Smooth muscle cell (in vitro differentiated cells): ENCODE measurements at regions not wholly inside any gene's neighbourhood (a gene's known extent, or its start where the extent isn't known, plus 50 kb on each side); places are given as distances from the start of the nearest gene placed in this dataset.

Experiments used
- DNase-seq: peaks from one replicate; lab custom pipeline; 2025; ENCODE audit not compliant: unreplicated experiment; lab: John Stamatoyannopoulos, UW
- H2AFZ ChIP-seq: fragments of 200-600 bp; sonication (generic); 2 replicates; pipeline ENCODE4 v1.6.0; 2016; ENCODE audit warnings: antibody characterized with exemption, low read depth, mild to moderate bottlenecking
- H3F3A ChIP-seq: fragments of 200-600 bp; sonication (generic); 2 replicates; pipeline ENCODE4 v1.6.0; 2017; ENCODE audit warnings: antibody characterized with exemption, low read depth
- H3K27ac ChIP-seq: fragments of 200-600 bp; sonication (generic); 2 replicates; pipeline ENCODE4 v1.5.1; 2016; ENCODE audit warnings: low read depth, mild to moderate bottlenecking
- H3K27me3 ChIP-seq: fragments of 200-600 bp; sonication (generic); 2 replicates; pipeline ENCODE4 v1.6.1; 2016; ENCODE audit warnings: low read depth, mild to moderate bottlenecking
- H3K36me3 ChIP-seq: fragments of 200-600 bp; sonication (generic); 2 replicates; pipeline ENCODE4 v1.5.1; 2016; ENCODE audit warnings: low read depth
- H3K4me1 ChIP-seq: fragments of 200-600 bp; sonication (generic); 2 replicates; pipeline ENCODE4 v1.5.1; 2016; ENCODE audit warnings: low read depth
- H3K4me2 ChIP-seq: fragments of 200-600 bp; sonication (generic); 2 replicates; pipeline ENCODE4 v1.6.0; 2016; ENCODE audit warnings: mild to moderate bottlenecking
- H3K4me3 ChIP-seq: fragments of 200-600 bp; sonication (generic); 2 replicates; pipeline ENCODE4 v1.5.1; 2016; ENCODE audit warnings: mild to moderate bottlenecking
- H3K79me2 ChIP-seq: fragments of 200-600 bp; sonication (generic); 2 replicates; pipeline ENCODE4 v1.6.0; 2016; ENCODE audit warnings: low read depth, mild to moderate bottlenecking
- H3K9ac ChIP-seq: fragments of 200-600 bp; sonication (generic); 2 replicates; pipeline ENCODE4 v1.6.0; 2016; ENCODE audit warnings: low read depth
- H3K9me3 ChIP-seq: fragments of 200-600 bp; sonication (generic); replicated peaks from 2 replicates; pipeline ENCODE4 v1.5.1; 2016; ENCODE audit warnings: low read depth
- H4K20me1 ChIP-seq: fragments of 200-600 bp; sonication (generic); 2 replicates; pipeline ENCODE4 v1.6.0; 2016; ENCODE audit warnings: low read depth
- WGBS: methylation state at CpG from one replicate; pipeline ENCODE4 v1.1.7; 2016; ENCODE audit warnings: low lambda C conversion rate; 5-methylcytosine and 5-hydroxymethylcytosine counted together
- TF ChIP-seq, protein P1 (sequence below): fragments of 200-600 bp; sonication (generic); IDR thresholded peaks from 2 replicates; pipeline ENCODE4 v1.5.1; 2017; ENCODE audit warnings: borderline replicate concordance, mild to moderate bottlenecking, antibody characterized with exemption; ENCODE audit not compliant: insufficient read depth, poor library complexity, severe bottlenecking

DNA sequence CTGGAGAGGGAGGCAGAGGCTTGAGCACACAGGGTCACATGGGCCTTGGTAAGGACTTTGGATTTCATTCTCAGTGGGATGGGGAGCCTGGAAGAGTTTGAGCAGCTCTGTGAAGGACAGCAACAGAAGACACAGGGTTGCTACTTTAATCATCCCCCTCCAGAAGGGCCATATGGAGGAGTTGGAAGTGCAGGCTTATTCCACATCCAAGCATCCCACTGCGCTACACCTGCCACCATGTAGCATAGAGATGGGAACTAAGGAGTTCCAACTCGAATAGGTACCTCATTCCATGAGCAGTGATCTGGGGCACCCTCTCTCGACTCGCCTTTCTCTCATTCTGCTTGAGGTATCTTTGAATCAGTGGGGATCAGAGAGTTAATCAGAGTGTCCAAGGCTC, 54.0 kb upstream of the CTTNBP2NL start:
- H3K4me3 ChIP-seq, result no peak overlapping the region
- no peak overlapping the region for H3K27ac ChIP-seq
- no peaks in the 10 kb centered on the region for H3K36me3 ChIP-seq
- H2AFZ ChIP-seq, result no peak overlapping the region
- no peaks in the 10 kb centered on the region for H3K27me3 ChIP-seq
- WGBS, result 93% methylated on average over 4 of the region's 4 CpGs
- DNase-seq, result no peak
- no peaks in the 10 kb centered on the region for H3K79me2 ChIP-seq
- H3K4me2 ChIP-seq, result no peak overlapping the region
- TF ChIP-seq, protein P1, sequence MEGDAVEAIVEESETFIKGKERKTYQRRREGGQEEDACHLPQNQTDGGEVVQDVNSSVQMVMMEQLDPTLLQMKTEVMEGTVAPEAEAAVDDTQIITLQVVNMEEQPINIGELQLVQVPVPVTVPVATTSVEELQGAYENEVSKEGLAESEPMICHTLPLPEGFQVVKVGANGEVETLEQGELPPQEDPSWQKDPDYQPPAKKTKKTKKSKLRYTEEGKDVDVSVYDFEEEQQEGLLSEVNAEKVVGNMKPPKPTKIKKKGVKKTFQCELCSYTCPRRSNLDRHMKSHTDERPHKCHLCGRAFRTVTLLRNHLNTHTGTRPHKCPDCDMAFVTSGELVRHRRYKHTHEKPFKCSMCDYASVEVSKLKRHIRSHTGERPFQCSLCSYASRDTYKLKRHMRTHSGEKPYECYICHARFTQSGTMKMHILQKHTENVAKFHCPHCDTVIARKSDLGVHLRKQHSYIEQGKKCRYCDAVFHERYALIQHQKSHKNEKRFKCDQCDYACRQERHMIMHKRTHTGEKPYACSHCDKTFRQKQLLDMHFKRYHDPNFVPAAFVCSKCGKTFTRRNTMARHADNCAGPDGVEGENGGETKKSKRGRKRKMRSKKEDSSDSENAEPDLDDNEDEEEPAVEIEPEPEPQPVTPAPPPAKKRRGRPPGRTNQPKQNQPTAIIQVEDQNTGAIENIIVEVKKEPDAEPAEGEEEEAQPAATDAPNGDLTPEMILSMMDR, result no peak
- H3K9me3 ChIP-seq, result no peaks in the 10 kb centered on the region
- H4K20me1 ChIP-seq, result no peaks in the 10 kb centered on the region
- H3F3A ChIP-seq, result no peaks in the 10 kb centered on the region
- H3K9ac ChIP-seq, result no peak overlapping the region
- H3K4me1 ChIP-seq, result peaks cover 8% of the 10 kb centered on the region

DNA sequence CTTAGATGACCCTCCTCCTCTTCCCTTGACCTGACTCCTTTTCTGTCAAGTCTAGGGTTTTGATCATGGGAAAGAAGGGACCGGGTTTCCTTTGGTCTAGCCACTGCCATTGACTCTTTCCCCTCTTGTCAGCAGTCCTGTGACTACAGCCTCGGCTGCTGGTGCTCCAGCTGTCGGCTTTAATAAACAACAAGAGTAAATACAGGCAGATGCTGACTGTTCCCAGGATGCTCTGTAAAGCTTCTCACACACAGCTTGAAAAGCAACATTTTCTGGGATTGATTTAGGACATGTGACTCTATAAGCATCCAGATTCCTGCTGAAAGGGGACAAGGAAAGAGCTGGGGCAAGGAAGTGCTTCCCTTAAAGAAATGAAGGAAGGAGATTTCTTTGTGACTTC, 53.5 kb upstream of the CTTNBP2NL start:
- Histone ChIP-seq H3K79me2 (no peaks in the 10 kb centered on the region), H3K9ac (no peak overlapping the region), H3K9me3 (no peaks in the 10 kb centered on the region), H3K36me3 (no peaks in the 10 kb centered on the region), H3K4me1 (peaks cover 10% of the 10 kb centered on the region), H4K20me1 (no peaks in the 10 kb centered on the region), H3F3A (no peaks in the 10 kb centered on the region), H2AFZ (no peak overlapping the region), H3K27ac (no peak overlapping the region), H3K4me3 (no peak overlapping the region), H3K27me3 (no peaks in the 10 kb centered on the region), H3K4me2 (no peak overlapping the region)
- 63% methylated on average over 3 of the region's 3 CpGs for WGBS
- TF ChIP-seq, protein P1, result no peak
- no peak for DNase-seq

DNA sequence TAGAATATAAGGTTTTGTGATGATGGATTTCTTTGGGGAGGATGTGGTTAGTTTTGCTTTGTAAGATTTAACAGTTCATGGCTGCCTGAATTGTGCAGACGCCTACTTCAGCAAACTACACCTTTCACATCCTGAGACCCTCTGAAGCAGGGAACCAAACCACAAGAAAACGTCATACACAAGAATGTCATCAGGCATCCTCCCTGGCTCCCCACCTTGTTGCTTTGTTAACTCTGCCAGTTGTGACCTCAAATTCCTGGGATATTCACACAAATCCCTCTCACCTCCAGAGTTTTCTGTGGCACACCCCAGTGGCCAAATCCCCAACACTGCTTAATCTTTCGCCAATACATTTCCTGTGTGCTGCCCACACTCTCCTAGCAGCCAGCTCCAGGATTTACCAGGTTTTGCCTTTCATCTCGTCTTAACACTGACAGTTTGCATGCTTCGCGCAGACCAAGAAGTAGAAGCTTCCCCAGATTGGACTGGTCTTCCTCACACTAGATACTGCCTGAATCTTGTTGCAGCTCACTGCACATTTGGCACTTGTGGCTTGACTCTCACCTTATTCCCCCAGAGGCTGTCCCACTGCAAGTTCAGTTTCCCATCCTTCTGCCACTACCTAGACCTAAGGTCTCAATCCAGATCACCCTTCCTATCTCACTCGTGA, 51.1 kb upstream of the CTTNBP2NL start:
- no peak for DNase-seq
- Histone ChIP-seq H3K4me1 (peaks cover 10% of the 10 kb centered on the region), H2AFZ (no peak overlapping the region), H3K4me2 (no peak overlapping the region), H3K9me3 (peaks cover under 1% of the 10 kb centered on the region), H3K4me3 (no peak overlapping the region), H3F3A (no peaks in the 10 kb centered on the region), H3K27ac (no peak overlapping the region), H3K36me3 (no peaks in the 10 kb centered on the region), H3K79me2 (no peaks in the 10 kb centered on the region), H3K9ac (no peak overlapping the region), H4K20me1 (no peaks in the 10 kb centered on the region), H3K27me3 (no peaks in the 10 kb centered on the region)
- 67% methylated on average over 7 of the region's 7 CpGs for WGBS
- TF ChIP-seq, protein P1, result no peak
